WTC11 (cell line): ENCODE measurements at regions not wholly inside any gene's neighbourhood (a gene's known extent, or its start where the extent isn't known, plus 50 kb on each side); places are given as distances from the start of the nearest gene placed in this dataset.

ENCODE experiments used
- ATAC-seq: fragments of 200-7000 bp; cut with Tn5 transposase; 2 replicates; pipeline ENCODE4 v1.10.0; 2021; ENCODE audit warnings: mild to moderate bottlenecking, moderate library complexity
- CTCF ChIA-PET: fragments of 300-600 bp; sonication (Branson Sonifier 250); formaldehyde crosslinking; loops from one replicate; lab custom pipeline; 2021; ENCODE audit warnings: antibody characterized with exemption; lab: Charles Lee
- POLR2A ChIA-PET: fragments of 350-600 bp; sonication (Branson Sonifier 250); formaldehyde crosslinking; loops from one replicate; lab custom pipeline; 2021; ENCODE audit warnings: antibody characterized with exemption; lab: Charles Lee
- DNase-seq: peaks from one replicate; pipeline ENCODE4 v3.0.0; 2021; ENCODE audit warnings: low spot score
- H3K27ac Mint-ChIP-seq: 2 replicates; pipeline ENCODE4 v1.8.0; 2021; ENCODE audit warnings: mixed read lengths
- H3K27me3 Mint-ChIP-seq: 2 replicates; pipeline ENCODE4 v1.8.0; 2021; ENCODE audit warnings: low read depth, mild to moderate bottlenecking, moderate library complexity, mixed read lengths
- H3K36me3 Mint-ChIP-seq: 2 replicates; pipeline ENCODE4 v1.8.0; 2021; ENCODE audit warnings: mixed read lengths
- H3K4me1 Mint-ChIP-seq: 2 replicates; pipeline ENCODE4 v1.8.0; 2022; ENCODE audit warnings: mixed read lengths
- H3K4me3 Mint-ChIP-seq: 2 replicates; pipeline ENCODE4 v1.8.0; 2021; ENCODE audit warnings: mild to moderate bottlenecking, moderate library complexity, mixed read lengths
- H3K9me3 Mint-ChIP-seq: 2 replicates; pipeline ENCODE4 v1.8.0; 2021; ENCODE audit warnings: mixed read lengths
- AFF4 ChIP-seq: sonication (generic); formaldehyde crosslinking; IDR thresholded peaks from 2 replicates; pipeline ENCODE4 v1.8.1; 2023; ENCODE audit warnings: mild to moderate bottlenecking, missing genetic modification reagents, borderline replicate concordance
- ATF2 ChIP-seq: sonication (generic); formaldehyde crosslinking; IDR thresholded peaks from 2 replicates; pipeline ENCODE4 v1.8.1; 2022; ENCODE audit warnings: low read depth, missing genetic modification reagents, borderline replicate concordance
- ATF3 ChIP-seq: sonication (generic); formaldehyde crosslinking; conservative IDR thresholded peaks from 2 replicates; pipeline ENCODE4 v1.8.1; 2022; ENCODE audit warnings: mild to moderate bottlenecking, missing genetic modification reagents
- ATF6 ChIP-seq: sonication (generic); formaldehyde crosslinking; IDR thresholded peaks from 2 replicates; pipeline ENCODE4 v1.8.1; 2023; ENCODE audit warnings: mild to moderate bottlenecking, missing genetic modification reagents
- CBFB ChIP-seq: sonication (generic); formaldehyde crosslinking; IDR thresholded peaks from 2 replicates; pipeline ENCODE4 v1.8.1; 2022; ENCODE audit warnings: mild to moderate bottlenecking, low read depth, missing genetic modification reagents
- E2F1 ChIP-seq: sonication (generic); formaldehyde crosslinking; IDR thresholded peaks from 2 replicates; pipeline ENCODE4 v1.8.0; 2022; ENCODE audit warnings: mild to moderate bottlenecking, missing genetic modification reagents
- JAZF1 ChIP-seq: fragments of 250-450 bp; sonication (Bioruptor Pico); IDR thresholded peaks from 2 replicates; pipeline ENCODE4 v1.9.0; 2021; ENCODE audit warnings: moderate library complexity, mild to moderate bottlenecking, inconsistent platforms
- MLX ChIP-seq: sonication (generic); formaldehyde crosslinking; IDR thresholded peaks from 2 replicates; pipeline ENCODE4 v1.8.1; 2023; ENCODE audit warnings: mild to moderate bottlenecking, missing genetic modification reagents, moderate library complexity
- MXD4 ChIP-seq: fragments of 250-450 bp; sonication (Bioruptor Pico); IDR thresholded peaks from 2 replicates; pipeline ENCODE4 v1.8.0; 2021; ENCODE audit warnings: mild to moderate bottlenecking, moderate library complexity, borderline replicate concordance
- NFYB ChIP-seq: sonication (generic); formaldehyde crosslinking; conservative IDR thresholded peaks from 2 replicates; pipeline ENCODE4 v1.8.0; 2022; ENCODE audit warnings: low read depth, missing genetic modification reagents
- OVOL2 ChIP-seq: fragments of 250-450 bp; sonication (Bioruptor Pico); IDR thresholded peaks from 2 replicates; pipeline ENCODE4 v1.9.0; 2021; ENCODE audit warnings: mild to moderate bottlenecking, borderline replicate concordance
- RORB ChIP-seq: fragments of 250-450 bp; sonication (Bioruptor Pico); IDR thresholded peaks from 2 replicates; pipeline ENCODE4 v1.9.0; 2021; ENCODE audit warnings: mild to moderate bottlenecking
- SMAD4 ChIP-seq: sonication (generic); formaldehyde crosslinking; IDR thresholded peaks from 2 replicates; pipeline ENCODE4 v1.8.0; 2022; ENCODE audit warnings: mild to moderate bottlenecking, missing genetic modification reagents
- ZBTB43 ChIP-seq: sonication (generic); formaldehyde crosslinking; IDR thresholded peaks from 2 replicates; pipeline ENCODE4 v1.8.1; 2023; ENCODE audit warnings: mild to moderate bottlenecking, missing genetic modification reagents
- ZNF219 ChIP-seq: sonication (generic); formaldehyde crosslinking; IDR thresholded peaks from 2 replicates; pipeline ENCODE4 v1.8.0; 2023; ENCODE audit warnings: missing genetic modification reagents, mild to moderate bottlenecking, borderline replicate concordance
- ZNF396 ChIP-seq: fragments of 250-450 bp; sonication (Bioruptor Pico); IDR thresholded peaks from 2 replicates; pipeline ENCODE4 v1.8.0; 2021; ENCODE audit warnings: mild to moderate bottlenecking, moderate library complexity, borderline replicate concordance
- ZNF416 ChIP-seq: fragments of 250-450 bp; sonication (Bioruptor Pico); IDR thresholded peaks from 2 replicates; pipeline ENCODE4 v1.9.0; 2021; ENCODE audit warnings: mild to moderate bottlenecking, inconsistent platforms
- ZNF532 ChIP-seq: fragments of 250-450 bp; sonication (Bioruptor Pico); IDR thresholded peaks from 2 replicates; pipeline ENCODE4 v1.9.0; 2021; ENCODE audit warnings: mild to moderate bottlenecking, borderline replicate concordance

- Mint-ChIP-seq H3K4me3 (no peak overlapping the region), H3K9me3 (peaks cover 36% of the 10 kb centered on the region), H3K4me1 (no peaks in the 10 kb centered on the region), H3K27ac (no peak overlapping the region), H3K27me3 (no peaks in the 10 kb centered on the region), H3K36me3 (peaks cover 15% of the 10 kb centered on the region)
- DNase-seq = no peak
- no peak for ATAC-seq
- TF ChIP-seq CBFB (CRISPR knock-in tag) = no peak
- no peak for TF ChIP-seq ATF6
- TF ChIP-seq ATF3 = no peak
- no peak for TF ChIP-seq SMAD4 (CRISPR knock-in tag)
- ChIA-PET CTCF (no interaction called here), POLR2A (no interaction called here)
Measured at GRCh38 chr7:80563561-80564327, 51.9 kb upstream of the GNAT3 start.

- ATAC-seq = no peak
- peaks cover 12% of the 10 kb centered on the region for H3K36me3 Mint-ChIP-seq
- H3K27me3 Mint-ChIP-seq = no peaks in the 10 kb centered on the region
- no peaks in the 10 kb centered on the region for H3K4me1 Mint-ChIP-seq
- H3K4me3 Mint-ChIP-seq = no peak overlapping the region
- H3K9me3 Mint-ChIP-seq = peaks cover 20% of the 10 kb centered on the region
- ChIA-PET CTCF (no interaction called here), POLR2A (no interaction called here)
- H3K27ac Mint-ChIP-seq = no peak overlapping the region
- no peak for DNase-seq
- no peak for TF ChIP-seq ATF2 (CRISPR knock-in tag)
- no peak for TF ChIP-seq JAZF1 (CRISPR knock-in tag)
- TF ChIP-seq RORB = no peak
- TF ChIP-seq MLX (CRISPR knock-in tag) = no peak
- no peak for TF ChIP-seq MXD4 (CRISPR knock-in tag)
- TF ChIP-seq ZBTB43 (CRISPR knock-in tag) = no peak
- no peak for TF ChIP-seq OVOL2 (CRISPR knock-in tag)
- TF ChIP-seq ZNF416 (CRISPR knock-in tag) = no peak
- no peak for TF ChIP-seq E2F1
- no peak for TF ChIP-seq AFF4 (CRISPR knock-in tag)
- no peak for TF ChIP-seq ZNF219 (CRISPR knock-in tag)
- no peak for TF ChIP-seq NFYB (CRISPR knock-in tag)
- no peak for TF ChIP-seq ZNF396 (CRISPR knock-in tag)
- no peak for TF ChIP-seq ZNF532 (CRISPR knock-in tag)
Measured at GRCh38 chr7:80565554-80565953, 53.7 kb upstream of the GNAT3 start.
